Mammary epithelial cell (primary cell): ENCODE measurements at regions not wholly inside any gene's neighbourhood (a gene's known extent, or its start where the extent isn't known, plus 50 kb on each side); places are given as distances from the start of the nearest gene placed in this dataset.

Experiments used
- EZH2 ChIP-seq: IDR thresholded peaks from 2 replicates; pipeline ENCODE4 v1.6.1; 2012; ENCODE audit warnings: low read length, inconsistent platforms, borderline replicate concordance
- TF ChIP-seq, protein P1 (sequence below), 2 donors: IDR thresholded peaks in 1 of 2; conservative IDR thresholded peaks in 1 of 2; 2 replicates each; pipeline ENCODE4 v1.5.1; 2011 to 2012; ENCODE audit warnings: inconsistent platforms in 2 of 2, low read length in 2 of 2, mild to moderate bottlenecking in 2 of 2, control low read depth in 1 of 2, low read depth in 1 of 2; ENCODE audit not compliant: insufficient read depth in 1 of 2; ENCODE audit errors: extremely low read depth in 1 of 2

DNA sequence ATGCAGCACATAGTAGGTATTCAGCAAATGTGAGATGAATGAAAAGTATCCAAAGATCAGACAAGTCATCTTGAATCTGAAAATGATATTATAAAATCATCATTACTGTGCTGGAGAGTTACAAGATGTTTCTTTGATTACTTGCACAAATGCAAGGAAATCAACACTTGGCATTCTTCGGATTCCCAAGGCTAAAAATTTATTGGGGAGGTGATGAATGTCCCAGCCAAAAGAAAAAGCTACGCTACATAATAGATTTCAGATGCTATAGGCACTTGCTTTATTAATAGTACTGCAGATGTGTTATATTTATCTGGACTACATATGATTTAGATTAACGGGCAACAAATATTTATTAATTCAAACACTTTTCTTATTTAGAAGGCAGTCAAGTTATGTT, 286.7 kb upstream of the TENM3 start:
- TF ChIP-seq, protein P1, sequence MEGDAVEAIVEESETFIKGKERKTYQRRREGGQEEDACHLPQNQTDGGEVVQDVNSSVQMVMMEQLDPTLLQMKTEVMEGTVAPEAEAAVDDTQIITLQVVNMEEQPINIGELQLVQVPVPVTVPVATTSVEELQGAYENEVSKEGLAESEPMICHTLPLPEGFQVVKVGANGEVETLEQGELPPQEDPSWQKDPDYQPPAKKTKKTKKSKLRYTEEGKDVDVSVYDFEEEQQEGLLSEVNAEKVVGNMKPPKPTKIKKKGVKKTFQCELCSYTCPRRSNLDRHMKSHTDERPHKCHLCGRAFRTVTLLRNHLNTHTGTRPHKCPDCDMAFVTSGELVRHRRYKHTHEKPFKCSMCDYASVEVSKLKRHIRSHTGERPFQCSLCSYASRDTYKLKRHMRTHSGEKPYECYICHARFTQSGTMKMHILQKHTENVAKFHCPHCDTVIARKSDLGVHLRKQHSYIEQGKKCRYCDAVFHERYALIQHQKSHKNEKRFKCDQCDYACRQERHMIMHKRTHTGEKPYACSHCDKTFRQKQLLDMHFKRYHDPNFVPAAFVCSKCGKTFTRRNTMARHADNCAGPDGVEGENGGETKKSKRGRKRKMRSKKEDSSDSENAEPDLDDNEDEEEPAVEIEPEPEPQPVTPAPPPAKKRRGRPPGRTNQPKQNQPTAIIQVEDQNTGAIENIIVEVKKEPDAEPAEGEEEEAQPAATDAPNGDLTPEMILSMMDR (conservative IDR thresholded peaks at IDR 0.05 in 1 of 2, IDR thresholded peaks at IDR 0.05 in 1 of 2; ENCODE audit: extremely low read depth in 1 of 2, insufficient read depth in 1 of 2, low read depth in 1 of 2, low read length in 2 of 2): no peak
- TF ChIP-seq EZH2: no peak
